SK-N-SH (cell line): ENCODE measurements at regions not wholly inside any gene's neighbourhood (a gene's known extent, or its start where the extent isn't known, plus 50 kb on each side); places are given as distances from the start of the nearest gene placed in this dataset.
"Not testable (repeated sequence)": the region's sequence is repeated elsewhere in the genome, so short reads cannot be mapped to it uniquely, and the experiment has no call there.

ENCODE experiments used
- CTCF ChIA-PET: fragments of 300-600, 350-600 bp; formaldehyde crosslinking; extraction: SDS; loops from one replicate; lab custom pipeline; 2021; lab: Yijun Ruan, JAX
- POLR2A ChIA-PET: fragments of 350-600 bp; sonication (Branson Sonifier 250); formaldehyde crosslinking; extraction: SDS; loops from one replicate; lab custom pipeline; 2020; ENCODE audit warnings: antibody characterized with exemption, inconsistent platforms; lab: Yijun Ruan, JAX
- DNase-seq: peaks from one replicate; pipeline ENCODE4 v3.0.0; 2012
- H2AFZ ChIP-seq: fragments of 200-600 bp; sonication (generic); 2 replicates; pipeline ENCODE4 v1.8.1; 2016; ENCODE audit warnings: antibody characterized with exemption, mild to moderate bottlenecking, low read depth
- H3F3A ChIP-seq: fragments of 200-600 bp; sonication (generic); replicated peaks from 2 replicates; pipeline ENCODE3; 2016; ENCODE audit warnings: antibody characterized with exemption, mild to moderate bottlenecking; ENCODE audit not compliant: insufficient read depth
- H3K27ac ChIP-seq, 2 experiments: fragments of 200-500 bp in 1 of 2; fragments of 200-600 bp in 1 of 2; sonication (Bioruptor generic) in 1 of 2; sonication (generic), shearing (Covaris generic) in 1 of 2; 2 replicates each; pipeline versions ENCODE4 v1.5.1 to v1.6.1; 2014 to 2016; ENCODE audit warnings: low read depth in 2 of 2, inconsistent platforms in 1 of 2, low read length in 1 of 2, mild to moderate bottlenecking in 1 of 2, mixed read lengths in 1 of 2
- H3K27me3 ChIP-seq: fragments of 200-600 bp; sonication (generic), shearing (Covaris generic); 2 replicates; pipeline ENCODE4 v1.6.1; 2016; ENCODE audit warnings: mixed run types; ENCODE audit not compliant: insufficient read depth
- H3K36me3 ChIP-seq, 2 experiments: fragments of 200-500 bp in 1 of 2; fragments of 200-600 bp in 1 of 2; sonication (Bioruptor generic) in 1 of 2; sonication (generic) in 1 of 2; replicated peaks in 1 of 2; 2 replicates each; pipeline versions ENCODE3 to v1.5.1; 2014 to 2016; ENCODE audit warnings: low read length in 1 of 2, mild to moderate bottlenecking in 1 of 2; ENCODE audit not compliant: insufficient read depth in 2 of 2, control insufficient read depth in 1 of 2
- H3K4me1 ChIP-seq, 2 experiments: fragments of 200-500 bp in 1 of 2; fragments of 200-600 bp in 1 of 2; sonication (Bioruptor generic) in 1 of 2; sonication (generic), shearing (Covaris generic) in 1 of 2; 2 replicates each; pipeline versions ENCODE4 v1.5.1 to v1.6.1; 2014 to 2016; ENCODE audit warnings: low read depth in 1 of 2, low read length in 1 of 2, mixed run types in 1 of 2; ENCODE audit not compliant: insufficient read depth in 2 of 2, control insufficient read depth in 1 of 2
- H3K4me2 ChIP-seq: fragments of 200-600 bp; sonication (generic), shearing (Covaris generic); 2 replicates; pipeline ENCODE4 v1.6.1; 2017; ENCODE audit warnings: mixed run types
- H3K4me3 ChIP-seq, 2 experiments: fragments of 200-500 bp in 1 of 2; fragments of 200-600 bp in 1 of 2; sonication (Bioruptor generic) in 1 of 2; sonication (generic), shearing (Covaris generic) in 1 of 2; 2 replicates each; pipeline versions ENCODE4 v1.5.1 to v1.8.1; 2014 to 2016; ENCODE audit warnings: low read depth in 2 of 2, inconsistent platforms in 1 of 2, low read length in 1 of 2, mild to moderate bottlenecking in 1 of 2, mixed read lengths in 1 of 2, moderate library complexity in 1 of 2
- H3K79me2 ChIP-seq: fragments of 200-600 bp; sonication (generic); 2 replicates; pipeline ENCODE4 v1.8.1; 2017; ENCODE audit warnings: mild to moderate bottlenecking; ENCODE audit not compliant: insufficient read depth
- H3K9ac ChIP-seq: fragments of 200-600 bp; sonication (generic); 2 replicates; pipeline ENCODE4 v1.6.1; 2017; ENCODE audit warnings: mixed run types
- H3K9me2 ChIP-seq: fragments of 200-600 bp; sonication (generic); 2 replicates; pipeline ENCODE4 v1.6.1; 2017; ENCODE audit warnings: mixed run types
- H3K9me3 ChIP-seq: fragments of 200-600 bp; sonication (generic); 2 replicates; pipeline ENCODE4 v1.6.1; 2017; ENCODE audit warnings: mixed run types, mild to moderate bottlenecking, moderate library complexity
- H4K20me1 ChIP-seq: fragments of 200-600 bp; sonication (generic); 2 replicates; pipeline ENCODE4 v1.6.1; 2017; ENCODE audit warnings: mild to moderate bottlenecking, mixed run types; ENCODE audit not compliant: insufficient read depth
- CHD2 ChIP-seq: fragments of 150-350 bp; IDR thresholded peaks from 2 replicates; pipeline ENCODE4 v1.6.1; 2018; ENCODE audit warnings: low read length; ENCODE audit not compliant: partially characterized antibody
- ELF1 ChIP-seq: IDR thresholded peaks from 2 replicates; pipeline ENCODE4 v1.4.0; 2012
- EP300 ChIP-seq, 2 experiments: IDR thresholded peaks; 2 replicates each; pipeline versions ENCODE4 v1.4.0 to v1.6.1; 2012; ENCODE audit warnings: borderline replicate concordance in 1 of 2, low read depth in 1 of 2, low read length in 1 of 2
- EZH2phosphoT487 ChIP-seq: fragments of 200-600 bp; sonication (generic); IDR thresholded peaks from 2 replicates; pipeline ENCODE4 v1.6.1; 2017; ENCODE audit warnings: low read depth, mixed run types, mild to moderate bottlenecking, antibody characterized with exemption, moderate library complexity, borderline replicate concordance
- MEF2A ChIP-seq: IDR thresholded peaks from 2 replicates; pipeline ENCODE4 v1.4.0; 2012; ENCODE audit warnings: low read depth, borderline replicate concordance
- NRF1 ChIP-seq: IDR thresholded peaks from 2 replicates; pipeline ENCODE4 v1.6.1; 2012; ENCODE audit warnings: low read depth, mild to moderate bottlenecking, low read length
- RCOR1 ChIP-seq: fragments of 150-350 bp; IDR thresholded peaks from 2 replicates; pipeline ENCODE4 v1.6.1; 2017; ENCODE audit warnings: antibody characterized with exemption, low read length
- TCF12 ChIP-seq: IDR thresholded peaks from 2 replicates; pipeline ENCODE4 v1.4.0; 2012
- WGBS: methylation state at CpG from one replicate; pipeline ENCODE4 v1.1.6; 2017; ENCODE audit warnings: low lambda C conversion rate; 5-methylcytosine and 5-hydroxymethylcytosine counted together
- TF ChIP-seq, protein P1 (sequence below): fragments of 150-350 bp; IDR thresholded peaks from 2 replicates; pipeline ENCODE4 v1.6.1; 2017; ENCODE audit warnings: antibody characterized with exemption, low read length, low read depth, borderline replicate concordance
- TF ChIP-seq, protein P2 (sequence below): IDR thresholded peaks from 2 replicates; pipeline ENCODE4 v1.4.0; 2012; ENCODE audit warnings: low read depth, borderline replicate concordance
- TF ChIP-seq, protein P3 (sequence below): fragments of 200-600 bp; sonication (generic); IDR thresholded peaks from 2 replicates; pipeline ENCODE4 v1.6.1; 2017; ENCODE audit warnings: antibody characterized with exemption, mild to moderate bottlenecking, moderate library complexity

DNA sequence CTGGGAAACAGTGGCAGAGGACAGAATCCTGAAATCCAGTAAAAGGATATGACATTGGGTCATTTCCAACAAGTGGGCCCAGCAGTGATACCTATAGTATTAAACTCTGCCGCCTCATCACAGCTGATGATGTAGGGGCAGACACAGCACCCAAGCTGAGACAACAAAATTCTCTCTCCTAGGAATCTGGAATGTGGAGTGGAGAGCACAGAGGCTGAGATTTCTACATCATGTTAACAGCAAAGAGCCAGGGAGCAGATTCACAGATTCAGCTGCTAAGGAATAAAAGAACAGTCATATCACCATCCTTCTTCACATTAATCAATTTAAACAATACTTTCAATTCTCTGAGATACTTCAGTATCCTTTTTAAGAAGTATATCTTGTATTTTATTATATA lies 61.9 kb downstream of the CRP start (continued):
- no peak for TF ChIP-seq EZH2phosphoT487
- TF ChIP-seq, protein P1, sequence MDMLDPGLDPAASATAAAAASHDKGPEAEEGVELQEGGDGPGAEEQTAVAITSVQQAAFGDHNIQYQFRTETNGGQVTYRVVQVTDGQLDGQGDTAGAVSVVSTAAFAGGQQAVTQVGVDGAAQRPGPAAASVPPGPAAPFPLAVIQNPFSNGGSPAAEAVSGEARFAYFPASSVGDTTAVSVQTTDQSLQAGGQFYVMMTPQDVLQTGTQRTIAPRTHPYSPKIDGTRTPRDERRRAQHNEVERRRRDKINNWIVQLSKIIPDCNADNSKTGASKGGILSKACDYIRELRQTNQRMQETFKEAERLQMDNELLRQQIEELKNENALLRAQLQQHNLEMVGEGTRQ: no peak

DNA sequence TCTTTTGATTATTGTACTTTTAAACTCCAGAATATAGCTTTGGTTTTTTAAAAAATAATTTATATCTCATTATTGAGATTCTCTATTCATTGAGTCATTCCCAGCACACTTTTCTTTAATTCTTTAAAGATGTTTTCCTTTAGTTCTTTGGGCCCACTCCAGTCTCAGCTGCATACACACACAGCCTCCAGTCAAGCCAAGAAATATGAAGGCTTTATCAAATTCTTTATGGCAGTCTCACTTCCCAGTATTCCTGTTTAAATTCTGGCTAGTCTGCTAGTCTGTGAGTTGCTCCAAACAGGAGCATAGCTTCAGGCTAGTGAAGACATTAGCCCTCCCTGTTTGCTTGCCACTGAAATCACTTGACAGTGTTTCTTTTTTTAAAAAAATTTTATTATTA lies 61.2 kb downstream of the CRP start:
- Histone ChIP-seq H3K27me3 (no peaks in the 10 kb centered on the region), H3F3A (peaks cover 4% of the 10 kb centered on the region), H3K4me2 (no peak overlapping the region), H2AFZ (no peak overlapping the region), H3K9me2 (peaks cover 7% of the 10 kb centered on the region; the same call in 1 of the 2 replicates), H3K79me2 (no peaks in the 10 kb centered on the region), H3K9ac (no peak overlapping the region), H3K36me3 (no peaks in the 10 kb centered on the region), H3K4me1 (no peaks in the 10 kb centered on the region; a peak in 1 of 4 replicates), H3K4me3 (no peak overlapping the region), H3K9me3 (no peaks in the 10 kb centered on the region), H3K27ac (peak overlapping the region; percentile 39 to 53; a peak in 3 of 4 replicates), H4K20me1 (no peaks in the 10 kb centered on the region)
- ChIA-PET CTCF (no interaction called here), POLR2A (no interaction called here)
- TF ChIP-seq ELF1 (no peak), RCOR1 (no peak), NRF1 (no peak), MEF2A (no peak), TCF12 (no peak), CHD2 (no peak), EP300 (IDR thresholded peaks at IDR 0.05; ENCODE audit: borderline replicate concordance in 1 of 2, low read depth in 1 of 2, low read length in 1 of 2) (no peak)
- TF ChIP-seq, protein P2, sequence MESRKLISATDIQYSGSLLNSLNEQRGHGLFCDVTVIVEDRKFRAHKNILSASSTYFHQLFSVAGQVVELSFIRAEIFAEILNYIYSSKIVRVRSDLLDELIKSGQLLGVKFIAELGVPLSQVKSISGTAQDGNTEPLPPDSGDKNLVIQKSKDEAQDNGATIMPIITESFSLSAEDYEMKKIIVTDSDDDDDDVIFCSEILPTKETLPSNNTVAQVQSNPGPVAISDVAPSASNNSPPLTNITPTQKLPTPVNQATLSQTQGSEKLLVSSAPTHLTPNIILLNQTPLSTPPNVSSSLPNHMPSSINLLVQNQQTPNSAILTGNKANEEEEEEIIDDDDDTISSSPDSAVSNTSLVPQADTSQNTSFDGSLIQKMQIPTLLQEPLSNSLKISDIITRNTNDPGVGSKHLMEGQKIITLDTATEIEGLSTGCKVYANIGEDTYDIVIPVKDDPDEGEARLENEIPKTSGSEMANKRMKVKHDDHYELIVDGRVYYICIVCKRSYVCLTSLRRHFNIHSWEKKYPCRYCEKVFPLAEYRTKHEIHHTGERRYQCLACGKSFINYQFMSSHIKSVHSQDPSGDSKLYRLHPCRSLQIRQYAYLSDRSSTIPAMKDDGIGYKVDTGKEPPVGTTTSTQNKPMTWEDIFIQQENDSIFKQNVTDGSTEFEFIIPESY: no peak
- no peak for DNase-seq

DNA sequence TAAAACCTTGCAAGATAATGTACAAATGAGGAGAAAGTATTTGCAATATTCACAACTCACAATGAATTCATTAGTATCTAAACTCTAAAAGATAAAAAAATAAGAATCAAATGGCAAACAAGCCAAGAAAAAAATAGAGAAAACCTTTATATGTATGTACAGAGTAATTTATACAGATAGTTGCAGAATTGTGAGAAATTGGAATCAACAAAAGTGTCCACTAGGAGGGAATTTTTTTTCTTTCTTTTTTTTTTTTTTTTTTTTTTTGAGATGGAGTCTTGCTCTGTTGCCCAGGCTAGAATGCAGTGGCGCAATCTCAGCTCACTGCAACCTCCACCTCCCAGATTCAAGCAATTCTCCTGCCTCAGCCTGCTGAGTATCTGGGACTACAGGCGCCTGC lies 56.9 kb downstream of the CRP start:
- 29% methylated on average over 2 of the region's 2 CpGs for WGBS
- CTCF ChIA-PET, DNase-seq, H3K9me2 ChIP-seq, POLR2A ChIA-PET, H3K27ac ChIP-seq, H4K20me1 ChIP-seq, H3K4me2 ChIP-seq, H3K36me3 ChIP-seq, H3K27me3 ChIP-seq, H3K4me1 ChIP-seq, H3K4me3 ChIP-seq, H2AFZ ChIP-seq, H3K9ac ChIP-seq, H3F3A ChIP-seq, H3K9me3 ChIP-seq, H3K79me2 ChIP-seq: not testable (repeated sequence)
- TF ChIP-seq, protein P3, sequence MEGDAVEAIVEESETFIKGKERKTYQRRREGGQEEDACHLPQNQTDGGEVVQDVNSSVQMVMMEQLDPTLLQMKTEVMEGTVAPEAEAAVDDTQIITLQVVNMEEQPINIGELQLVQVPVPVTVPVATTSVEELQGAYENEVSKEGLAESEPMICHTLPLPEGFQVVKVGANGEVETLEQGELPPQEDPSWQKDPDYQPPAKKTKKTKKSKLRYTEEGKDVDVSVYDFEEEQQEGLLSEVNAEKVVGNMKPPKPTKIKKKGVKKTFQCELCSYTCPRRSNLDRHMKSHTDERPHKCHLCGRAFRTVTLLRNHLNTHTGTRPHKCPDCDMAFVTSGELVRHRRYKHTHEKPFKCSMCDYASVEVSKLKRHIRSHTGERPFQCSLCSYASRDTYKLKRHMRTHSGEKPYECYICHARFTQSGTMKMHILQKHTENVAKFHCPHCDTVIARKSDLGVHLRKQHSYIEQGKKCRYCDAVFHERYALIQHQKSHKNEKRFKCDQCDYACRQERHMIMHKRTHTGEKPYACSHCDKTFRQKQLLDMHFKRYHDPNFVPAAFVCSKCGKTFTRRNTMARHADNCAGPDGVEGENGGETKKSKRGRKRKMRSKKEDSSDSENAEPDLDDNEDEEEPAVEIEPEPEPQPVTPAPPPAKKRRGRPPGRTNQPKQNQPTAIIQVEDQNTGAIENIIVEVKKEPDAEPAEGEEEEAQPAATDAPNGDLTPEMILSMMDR: peak; percentile 24; the same call in 1 of the 2 replicates
